NCI-H2081 (cell line): ENCODE measurements at regions not wholly inside any gene's neighbourhood (a gene's known extent, or its start where the extent isn't known, plus 50 kb on each side); places are given as distances from the start of the nearest gene placed in this dataset.
"Not testable (repeated sequence)": the region's sequence is repeated elsewhere in the genome, so short reads cannot be mapped to it uniquely, and the experiment has no call there.

Experiments
- DNase-seq, 2 experiments: peaks; one replicate each; lab custom pipeline; 2025; lab: John Stamatoyannopoulos, UW

DNA sequence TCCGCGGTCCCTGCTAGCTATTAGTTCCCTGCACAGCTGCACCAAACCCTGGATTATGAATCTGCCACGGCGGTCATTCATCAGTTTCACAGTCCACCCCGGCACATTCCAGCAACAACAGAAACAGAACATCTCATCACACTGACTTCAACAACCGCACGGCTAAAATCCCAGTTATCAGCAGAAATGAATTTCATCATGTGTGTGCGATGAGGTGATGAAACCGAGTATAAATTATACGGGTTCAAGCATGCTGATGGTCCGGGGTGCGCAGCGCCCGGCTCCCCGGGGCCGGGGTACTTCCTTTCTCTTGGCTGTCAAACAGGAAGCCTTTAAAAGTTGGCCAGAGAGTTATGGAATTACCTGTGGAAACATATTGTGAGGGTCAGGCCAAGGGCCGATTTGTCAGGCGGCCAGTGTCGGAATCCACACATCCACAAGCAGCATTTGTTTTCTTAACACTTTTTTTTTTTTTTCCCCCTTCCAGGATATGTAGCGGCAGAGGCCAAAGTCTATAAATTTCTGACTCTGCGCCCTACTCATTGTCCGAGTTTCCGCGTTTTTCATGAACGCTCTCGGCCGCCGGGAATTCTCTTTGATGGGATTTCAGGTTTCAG lies 420.9 kb upstream of the MGMT start:
- DNase-seq = no peak

DNA sequence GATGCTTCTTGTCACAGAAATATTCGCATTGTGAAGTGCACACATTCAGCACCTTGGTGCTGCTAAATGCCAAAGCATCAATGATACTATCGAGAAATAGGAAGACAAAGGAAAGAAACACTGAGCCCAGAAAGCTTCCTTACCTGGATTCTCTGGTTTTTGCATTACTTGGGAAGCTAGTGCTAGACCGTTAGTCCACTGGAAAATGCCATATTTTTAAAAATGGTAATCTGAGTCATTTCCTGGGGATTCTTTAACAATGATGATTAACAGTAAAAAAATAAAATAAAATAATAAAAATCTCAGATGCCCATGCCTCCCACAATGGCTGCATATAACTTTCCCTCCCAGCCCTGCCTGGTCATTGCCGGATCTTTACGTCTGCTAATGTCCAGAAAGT lies 420.1 kb upstream of the MGMT start:
- DNase-seq = no peak

DNA sequence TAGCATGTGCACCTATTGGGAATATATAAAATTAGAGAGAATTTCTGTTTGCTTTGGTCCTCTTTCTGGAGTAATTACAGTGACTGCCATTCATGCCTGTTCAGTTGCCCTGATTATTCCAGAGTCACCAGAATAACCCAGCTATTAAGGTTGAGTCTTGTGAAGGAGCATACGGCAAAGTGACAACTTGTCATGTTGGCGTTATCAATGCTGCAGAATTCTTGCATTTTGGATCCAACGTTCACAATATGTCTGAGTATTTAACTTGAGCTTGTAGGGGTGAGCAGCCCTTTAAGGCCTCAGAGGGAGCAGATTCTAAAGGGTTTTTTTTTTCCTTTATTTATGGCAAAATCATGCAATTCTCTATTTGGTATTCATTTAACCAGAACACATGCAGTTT lies 419.4 kb upstream of the MGMT start:
- DNase-seq = no peak

DNA sequence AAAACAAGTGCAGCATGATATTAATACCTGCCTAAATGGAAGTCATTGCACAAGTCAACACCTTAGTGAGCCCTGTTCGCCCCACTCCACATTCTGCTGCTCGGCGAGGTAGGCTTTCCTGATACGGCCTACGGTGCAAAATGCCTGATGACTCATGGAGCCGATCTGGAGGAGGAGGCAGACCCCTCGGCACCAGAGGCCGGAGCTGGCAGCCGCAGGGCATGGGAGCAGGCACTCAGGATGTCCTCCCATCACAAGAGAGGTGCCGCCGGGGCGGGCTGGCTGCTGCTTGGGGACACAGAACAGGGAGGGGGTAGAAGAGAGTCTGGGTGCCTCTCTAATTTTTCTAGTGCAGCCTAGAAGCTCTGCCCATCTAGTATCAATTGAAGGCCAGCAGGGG lies 418.5 kb upstream of the MGMT start:
- DNase-seq = no peak

DNA sequence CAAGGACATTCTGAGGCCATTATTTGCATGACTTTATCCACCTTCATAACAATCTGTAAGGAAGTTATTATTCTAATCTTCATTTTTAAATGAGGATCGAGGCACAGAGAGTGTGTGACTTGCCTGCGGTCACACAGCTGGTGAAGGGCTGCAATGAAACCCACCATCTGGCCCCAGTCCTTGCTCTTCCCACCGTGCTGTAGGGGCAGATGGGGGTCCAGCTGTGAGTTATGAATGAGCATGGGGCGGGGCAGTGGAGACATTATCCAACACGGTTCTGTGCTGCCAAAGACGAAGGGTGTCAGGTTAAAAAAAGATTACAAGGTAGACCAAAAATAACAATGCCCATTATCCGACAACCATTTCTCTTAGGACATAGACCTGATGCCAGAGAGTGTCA lies 417.5 kb upstream of the MGMT start:
- DNase-seq = no peak

DNA sequence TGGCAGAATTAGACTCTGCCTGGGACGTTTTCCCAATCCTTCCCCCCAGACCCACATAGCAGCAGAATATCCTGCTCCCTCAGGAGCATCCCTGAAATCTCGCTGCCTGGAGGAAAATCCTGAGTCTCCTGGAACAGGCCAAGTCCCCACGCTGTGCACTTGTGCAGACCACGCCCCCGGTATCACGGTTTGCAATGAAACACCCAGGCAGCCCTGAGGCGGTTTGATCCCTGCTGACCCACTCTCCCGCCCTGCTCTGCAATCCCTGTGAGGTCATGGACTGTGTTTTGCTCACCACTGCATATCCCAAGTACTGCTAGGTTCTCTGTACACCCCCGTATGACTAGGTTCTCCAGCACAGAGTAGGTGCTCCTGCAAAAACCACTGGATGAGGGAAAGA lies 411.8 kb upstream of the MGMT start:
- DNase-seq = no peak

DNA sequence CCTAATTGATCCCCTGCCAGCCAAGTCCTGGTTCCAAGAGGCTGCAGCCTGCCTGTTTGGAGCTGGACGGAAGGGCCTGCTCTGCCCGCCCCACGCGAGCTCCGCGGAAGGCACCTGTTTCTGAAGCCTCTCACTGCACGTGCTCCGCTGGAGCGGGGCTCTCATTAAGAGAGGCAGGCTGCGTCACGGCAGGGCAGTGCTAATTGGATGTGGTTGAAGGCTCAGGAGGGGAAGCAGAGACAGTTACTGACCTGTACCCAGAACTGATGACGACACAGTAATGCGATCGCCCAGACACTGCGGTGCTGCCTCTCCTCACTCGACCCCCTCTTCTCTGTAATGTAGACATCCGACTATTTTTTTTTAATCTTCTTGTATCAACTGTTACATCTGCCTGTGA lies 411.1 kb upstream of the MGMT start:
- no peak for DNase-seq

DNA sequence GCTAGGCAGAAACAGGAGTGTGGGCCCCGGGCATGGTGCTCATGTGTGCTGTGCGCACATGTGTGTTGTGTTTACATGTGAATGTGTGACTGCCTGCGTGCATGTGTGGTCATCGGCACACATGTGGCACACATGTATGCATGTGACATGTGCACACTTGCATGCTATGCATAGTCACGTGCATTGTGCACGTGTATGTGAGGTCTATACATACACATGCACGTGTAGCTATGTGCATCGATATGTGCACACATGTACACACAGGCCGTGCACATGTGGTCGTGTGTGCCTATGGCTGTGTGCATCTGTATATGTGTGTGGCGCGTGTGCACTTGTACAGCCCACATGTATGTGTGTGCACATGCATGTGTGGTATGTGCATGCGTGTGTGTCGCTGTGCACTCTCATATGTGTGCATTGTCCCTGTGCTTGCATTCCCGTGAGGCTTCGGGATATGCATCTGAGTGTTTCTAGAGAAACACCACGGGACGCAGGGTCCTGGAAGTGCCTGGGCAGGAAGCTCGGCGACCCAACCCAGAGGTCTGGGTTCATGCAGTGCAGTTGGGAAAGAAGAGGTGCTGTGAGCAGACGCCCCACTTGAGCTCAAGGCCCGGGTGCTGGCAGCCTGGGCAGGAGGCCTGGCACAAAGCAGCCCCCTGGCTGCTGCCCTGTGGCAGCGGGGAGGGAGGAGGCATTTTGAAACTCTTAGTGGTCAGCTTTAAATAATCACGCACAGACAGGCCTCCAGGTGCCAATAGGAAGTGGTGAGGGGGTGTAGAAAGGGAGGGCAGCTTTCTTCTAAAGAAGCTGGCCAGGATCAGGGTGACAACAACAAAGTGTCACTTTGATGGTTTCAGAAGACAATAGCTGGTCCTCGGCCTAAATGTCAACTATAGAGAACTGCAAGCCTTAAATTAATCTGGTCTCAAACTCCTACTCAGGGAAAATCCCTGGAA lies 410.0 kb upstream of the MGMT start:
- DNase-seq = no peak

DNA sequence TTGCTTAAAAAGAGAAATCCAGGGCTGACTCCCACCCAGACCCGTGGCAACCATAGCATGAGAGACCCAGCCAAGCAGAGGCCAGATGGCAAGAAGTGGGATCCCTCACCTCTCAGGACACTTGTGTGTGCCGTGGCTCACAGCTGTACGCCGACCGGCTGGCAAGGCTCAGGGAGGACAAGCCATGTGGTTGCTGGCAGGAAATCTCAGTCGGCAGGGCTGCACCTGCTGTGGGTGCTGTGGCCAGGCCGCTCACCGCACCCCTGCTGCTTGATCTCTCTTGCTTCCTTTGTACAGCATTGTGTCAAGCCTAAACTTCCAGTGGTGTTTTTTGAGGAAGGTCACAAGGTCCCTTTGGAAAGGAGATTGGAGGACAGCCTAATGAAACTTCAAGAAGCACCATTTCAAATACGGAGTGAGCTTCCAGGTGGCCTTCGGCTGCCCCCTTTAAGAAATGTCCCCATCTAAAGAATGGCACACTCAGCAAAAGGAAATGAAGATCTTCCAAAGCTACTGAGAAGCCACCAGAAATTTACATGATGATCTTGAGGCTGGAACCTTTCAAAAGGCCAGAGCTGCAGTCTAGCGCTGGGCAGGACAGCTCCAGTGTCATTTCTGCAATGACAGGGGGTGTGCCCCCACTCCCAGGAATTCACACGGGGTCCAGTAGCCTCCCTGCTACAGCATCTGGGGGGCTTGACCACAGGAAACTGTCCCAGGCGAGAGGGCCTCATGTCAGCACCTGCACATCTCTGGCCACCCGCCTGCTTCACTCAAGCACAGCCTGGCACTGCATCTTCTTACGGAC lies 409.0 kb upstream of the MGMT start:
- DNase-seq = no peak

DNA sequence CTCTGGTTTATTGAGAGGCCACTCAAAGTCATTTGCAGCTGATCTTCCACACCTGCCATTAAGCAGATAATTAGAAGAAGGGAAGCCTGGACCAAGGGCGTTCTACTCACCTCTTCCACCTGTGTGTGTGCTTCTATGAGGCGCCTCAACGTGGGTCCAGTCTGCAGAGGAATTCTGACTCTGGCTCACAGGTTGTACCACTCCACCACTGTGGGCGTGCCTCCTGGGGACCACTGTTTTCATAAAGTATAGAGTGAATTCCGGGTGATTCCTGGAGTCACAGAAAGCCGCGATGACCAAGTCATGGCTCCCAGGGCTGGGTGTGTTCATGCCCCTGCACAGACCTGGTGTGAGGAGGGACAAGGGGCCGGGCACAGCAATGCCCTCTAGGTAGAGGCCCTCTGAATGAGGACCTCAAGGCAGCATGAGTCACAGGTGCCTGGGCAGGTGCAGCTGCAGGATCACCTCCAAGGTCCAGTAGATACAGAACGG lies 408.3 kb upstream of the MGMT start:
- DNase-seq = no peak

DNA sequence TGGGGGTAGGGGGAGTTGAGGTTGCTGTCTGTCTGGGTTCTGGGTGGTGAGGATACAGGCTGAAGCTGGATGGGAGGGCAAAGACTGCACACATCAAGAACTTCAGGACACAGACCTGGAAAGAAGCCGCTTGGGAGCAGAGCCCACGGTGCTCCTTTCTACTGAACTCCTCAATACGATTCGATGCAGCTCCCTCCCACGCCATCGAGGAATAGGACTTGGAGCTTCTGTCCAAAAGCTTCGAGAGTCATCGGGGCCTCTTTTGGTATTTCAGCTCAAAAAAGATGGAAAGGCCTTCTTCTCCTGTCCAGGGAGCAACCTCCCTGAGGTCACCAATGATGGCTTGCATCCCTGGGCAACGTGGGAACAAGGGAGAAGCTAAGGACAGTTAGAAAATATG lies 407.1 kb upstream of the MGMT start:
- DNase-seq = no peak

DNA sequence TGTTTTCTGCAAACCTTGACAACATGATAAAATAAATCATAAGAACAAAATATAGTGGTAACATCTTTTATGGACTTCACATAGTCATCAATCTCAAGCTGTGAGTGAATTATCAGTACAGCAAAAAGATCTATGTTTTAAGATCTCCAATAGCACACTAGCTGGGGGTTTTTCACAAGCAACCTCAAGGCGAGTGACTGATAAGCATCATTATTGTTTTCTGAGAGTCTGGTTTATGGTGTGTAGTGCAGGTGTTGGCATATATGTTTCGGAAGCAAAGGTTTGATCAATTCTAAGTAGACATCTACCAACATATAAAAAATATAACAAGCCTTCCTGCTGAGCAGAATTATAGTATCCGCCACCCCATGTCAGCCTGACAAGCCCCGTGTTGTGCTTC lies 403.8 kb upstream of the MGMT start:
- no peak for DNase-seq

DNA sequence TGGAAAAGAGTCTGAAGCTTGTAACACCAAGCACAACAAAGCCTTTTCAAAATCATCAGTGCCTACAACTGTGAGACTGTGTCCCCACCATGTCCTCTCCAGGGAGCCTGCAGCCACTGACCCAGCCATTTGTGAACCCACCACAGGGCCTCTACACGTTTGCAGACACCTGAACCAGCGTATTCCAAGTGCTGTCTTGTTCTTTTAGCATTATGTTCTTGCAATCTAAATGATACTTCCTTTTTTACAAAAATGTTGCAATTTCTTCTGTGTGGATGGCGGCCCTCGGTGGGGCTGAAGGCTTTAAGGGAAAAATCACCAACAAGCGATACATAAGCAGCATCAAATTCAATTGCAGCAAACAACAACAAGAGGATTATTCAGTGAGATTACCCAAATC lies 403.2 kb upstream of the MGMT start:
- no peak for DNase-seq

DNA sequence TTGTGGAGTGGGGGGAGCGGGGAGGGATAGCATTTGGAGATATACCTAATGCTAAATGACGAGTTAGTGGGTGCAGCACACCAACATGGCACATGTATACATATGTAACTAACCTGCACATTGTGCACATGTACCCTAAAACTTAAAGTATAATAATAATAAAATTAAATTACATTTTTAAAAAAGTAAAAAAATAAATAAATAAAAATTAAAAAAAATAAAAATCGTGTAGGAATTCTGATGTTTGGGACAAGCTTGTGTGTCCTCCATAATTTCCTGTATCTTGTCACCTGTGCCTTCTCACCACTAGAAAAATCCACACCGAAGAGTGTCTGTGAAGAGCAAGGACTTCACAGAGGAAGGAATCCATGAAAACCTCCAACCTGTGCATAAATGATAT lies 400.5 kb upstream of the MGMT start:
- DNase-seq = not testable (repeated sequence)

DNA sequence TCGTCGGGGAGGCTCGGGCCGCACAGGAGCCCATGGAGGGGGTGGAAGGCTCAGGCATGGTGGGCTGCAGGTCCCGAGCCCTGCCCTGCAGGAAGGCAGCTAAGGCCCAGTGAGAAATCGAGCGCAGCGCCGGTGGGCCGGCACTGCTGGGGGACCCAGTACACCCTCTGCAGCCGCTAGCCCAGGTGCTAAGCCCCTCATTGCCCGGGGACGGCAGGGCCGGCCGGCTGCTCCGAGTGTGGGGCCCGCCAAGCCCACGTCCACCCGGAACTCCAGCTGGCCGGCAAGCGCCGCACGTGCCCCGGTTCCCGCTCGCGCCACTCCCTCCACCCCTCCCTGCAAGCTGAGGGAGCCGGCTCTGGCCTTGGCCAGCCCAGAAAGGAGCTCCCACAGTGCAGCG lies 395.6 kb upstream of the MGMT start:
- not testable (repeated sequence) for DNase-seq

DNA sequence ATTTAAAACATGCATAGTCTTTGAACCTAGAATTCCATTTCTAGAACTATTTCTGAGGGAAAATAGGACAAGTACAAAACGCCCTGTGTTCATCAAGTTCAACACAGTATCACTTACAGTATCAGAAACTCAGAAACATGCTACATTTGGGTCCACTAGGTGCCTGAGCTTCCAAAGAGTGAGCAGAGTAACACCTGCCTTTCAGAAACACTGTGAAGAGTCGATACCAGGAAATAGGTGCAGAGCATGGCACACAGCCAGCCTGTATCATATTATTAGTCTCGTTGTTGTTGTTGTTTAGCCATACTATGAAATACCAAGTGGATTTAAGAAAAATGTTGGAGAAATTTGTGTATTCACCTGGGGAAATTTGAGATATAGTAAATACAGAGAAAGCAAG lies 392.1 kb upstream of the MGMT start:
- DNase-seq = no peak

DNA sequence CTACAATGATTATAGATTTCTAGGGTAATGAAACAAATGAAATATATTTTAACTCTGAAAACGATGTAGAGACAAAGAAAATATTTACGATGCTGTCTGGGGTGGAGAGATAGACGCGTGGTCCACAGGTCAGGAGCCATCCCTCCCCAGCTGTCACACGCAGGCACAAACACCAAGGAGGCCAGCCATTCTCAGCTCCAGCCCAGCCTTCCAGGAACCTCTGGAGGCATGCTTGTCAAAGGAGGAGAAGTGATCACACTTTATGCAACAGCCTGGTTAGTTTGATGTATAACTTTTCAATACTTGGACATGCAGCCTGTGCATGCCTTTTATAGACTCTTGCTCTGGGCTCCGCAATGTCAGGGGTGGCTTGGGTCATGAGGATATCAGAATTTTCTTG lies 391.5 kb upstream of the MGMT start:
- no peak for DNase-seq

DNA sequence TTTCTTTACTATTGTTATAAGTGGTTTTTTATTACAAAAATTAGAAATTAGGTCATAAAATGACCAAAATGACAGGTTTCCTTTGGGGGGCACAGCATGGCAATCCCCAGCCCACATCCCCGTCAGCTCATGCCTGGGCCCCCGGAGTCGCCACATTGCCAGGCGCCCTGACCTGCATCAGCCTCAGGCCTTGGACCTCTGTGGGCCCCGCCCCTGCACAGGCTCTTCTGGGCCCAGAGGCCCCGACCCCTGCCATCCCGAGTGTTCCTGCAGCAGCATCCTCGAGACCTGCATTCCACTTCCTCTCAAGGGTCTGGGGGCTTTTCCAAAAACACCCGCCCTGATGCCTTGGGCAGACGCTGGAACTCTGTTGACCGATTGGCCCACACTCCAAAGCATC lies 391.1 kb upstream of the MGMT start:
- no peak for DNase-seq

DNA sequence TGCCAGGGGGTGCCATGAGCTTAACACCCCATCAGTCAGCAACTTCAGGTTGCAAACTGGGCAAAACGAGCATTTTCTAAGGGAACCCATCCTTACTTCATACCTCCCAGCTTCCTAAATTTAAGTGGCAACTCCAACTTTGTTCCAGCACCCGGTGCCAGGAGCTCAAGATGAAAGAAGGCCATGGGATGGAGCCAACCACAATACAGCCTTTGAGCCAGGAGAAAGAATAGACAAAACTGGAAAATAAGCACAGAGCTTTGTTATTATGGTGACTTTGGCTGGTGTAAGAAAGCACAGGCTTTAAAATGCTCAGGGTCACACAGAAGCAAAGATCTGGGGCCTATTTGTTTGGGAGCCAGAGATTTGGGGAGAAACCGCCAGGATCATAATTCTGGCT lies 388.7 kb upstream of the MGMT start:
- no peak for DNase-seq

DNA sequence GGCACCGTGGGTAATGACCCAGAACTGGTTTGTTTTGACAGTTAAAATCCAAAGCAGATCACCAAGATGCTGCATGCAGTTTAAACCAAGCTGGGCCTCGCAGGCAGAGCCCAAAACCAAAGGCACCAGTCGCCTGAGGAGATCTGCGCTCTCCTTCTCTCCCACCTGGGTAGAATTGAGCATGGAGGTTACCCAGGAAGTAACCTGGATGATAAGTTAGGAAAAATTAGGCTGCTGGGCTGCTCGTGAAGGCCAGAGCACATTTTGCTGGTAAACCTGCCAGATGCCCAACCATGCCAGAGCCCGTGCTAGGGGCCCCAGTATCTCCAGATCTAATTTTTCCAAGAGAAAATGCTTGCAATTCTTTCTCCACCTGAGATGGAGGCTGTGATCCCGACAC lies 388.3 kb upstream of the MGMT start:
- DNase-seq = no peak

DNA sequence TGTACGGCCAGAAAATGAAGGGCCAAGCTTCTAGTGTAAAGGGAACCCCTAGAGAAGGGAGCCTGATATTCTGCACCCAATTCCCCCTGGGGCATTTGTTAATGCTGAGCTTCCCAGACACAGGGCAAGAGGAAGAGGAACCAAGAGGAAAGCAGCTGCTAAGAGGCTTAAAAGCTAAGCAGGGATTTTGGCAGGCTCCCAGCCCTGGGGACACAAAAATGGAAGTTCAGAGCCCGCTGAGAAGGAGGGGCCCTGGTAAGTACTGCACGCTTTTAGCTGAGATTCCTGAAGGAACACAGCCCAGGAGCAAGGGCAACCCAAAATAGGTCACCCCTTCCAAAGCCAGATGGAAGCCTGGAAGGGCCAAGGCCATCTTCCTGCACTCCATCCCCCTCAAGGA lies 387.3 kb upstream of the MGMT start:
- no peak for DNase-seq

DNA sequence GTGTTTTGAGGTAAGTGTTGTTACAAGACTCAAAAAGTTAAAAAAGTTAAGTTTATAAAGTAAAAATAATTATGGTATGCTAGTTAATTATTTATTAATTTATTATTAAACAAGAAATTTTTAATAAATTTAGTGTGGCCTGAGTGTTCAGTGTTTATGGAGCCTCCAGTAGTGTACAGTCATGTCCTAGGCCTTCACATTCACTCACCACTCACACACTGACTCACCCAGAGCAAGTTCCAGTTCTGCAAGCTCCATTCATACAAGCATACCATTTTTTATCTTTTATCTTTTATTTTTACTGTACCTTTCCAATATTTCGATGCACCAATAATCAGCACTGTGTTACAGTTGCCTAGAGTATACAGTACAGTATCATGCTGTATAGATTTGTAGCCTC lies 381.2 kb upstream of the MGMT start:
- no peak for DNase-seq

DNA sequence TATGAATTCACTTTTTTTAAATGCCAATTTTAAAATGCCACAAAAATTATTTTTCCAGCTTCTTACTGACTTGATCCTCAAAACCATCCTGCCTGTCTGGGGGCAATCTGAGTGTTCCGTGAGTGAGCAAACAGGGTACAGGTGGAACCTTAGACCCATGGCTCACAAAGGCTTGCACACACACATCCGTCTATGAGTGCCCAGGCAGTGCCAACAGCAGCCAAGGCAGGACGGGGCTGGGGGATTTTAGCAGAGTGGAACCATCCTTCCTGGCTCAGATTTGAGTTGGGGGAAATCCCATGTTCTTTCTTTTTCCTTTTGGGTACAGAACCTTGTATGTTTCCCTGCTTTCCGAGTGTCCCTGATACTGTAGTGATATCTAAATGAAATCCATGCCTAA lies 377.7 kb upstream of the MGMT start:
- DNase-seq = no peak
